ENCODE measurements at regions not wholly inside any gene's neighbourhood (a gene's known extent, or its start where the extent isn't known, plus 50 kb on each side); places are given as distances from the start of the nearest gene placed in this dataset.

GRCh38 chr21:38177919-38178652 lies 78.7 kb upstream of the KCNJ15 start:
- peaks cover 8% of the 10 kb centered on the region for H3K27me3 Mint-ChIP-seq
- no peaks in the 10 kb centered on the region for H3K36me3 Mint-ChIP-seq
- H3K27ac Mint-ChIP-seq, result no peak overlapping the region
- ATAC-seq, result no peak
- H3K4me3 Mint-ChIP-seq, result no peak overlapping the region
- H3K9me3 Mint-ChIP-seq, result peaks cover 6% of the 10 kb centered on the region
- H3K4me1 Mint-ChIP-seq, result no peaks in the 10 kb centered on the region

- Mint-ChIP-seq H3K36me3 (no peaks in the 10 kb centered on the region), H3K4me1 (no peaks in the 10 kb centered on the region), H3K9me3 (peaks cover 6% of the 10 kb centered on the region), H3K27me3 (peaks cover 8% of the 10 kb centered on the region), H3K4me3 (no peak overlapping the region), H3K27ac (no peak overlapping the region)
- no peak for ATAC-seq
Measured at GRCh38 chr21:38178653-38179470, 77.9 kb upstream of the KCNJ15 start.

- no peak overlapping the region for H3K27ac Mint-ChIP-seq
- no peaks in the 10 kb centered on the region for H3K36me3 Mint-ChIP-seq
- H3K4me1 Mint-ChIP-seq, result no peaks in the 10 kb centered on the region
- H3K9me3 Mint-ChIP-seq, result peaks cover 6% of the 10 kb centered on the region
- ATAC-seq, result no peak
- H3K4me3 Mint-ChIP-seq, result no peak overlapping the region
- H3K27me3 Mint-ChIP-seq, result peaks cover 8% of the 10 kb centered on the region
Measured at GRCh38 chr21:38179511-38179910, 77.3 kb upstream of the KCNJ15 start.

- ATAC-seq, result no peak
- H3K27me3 Mint-ChIP-seq, result peaks cover 8% of the 10 kb centered on the region
- H3K36me3 Mint-ChIP-seq, result no peaks in the 10 kb centered on the region
- H3K9me3 Mint-ChIP-seq, result peaks cover 11% of the 10 kb centered on the region
- no peak overlapping the region for H3K27ac Mint-ChIP-seq
- H3K4me1 Mint-ChIP-seq, result no peaks in the 10 kb centered on the region
- H3K4me3 Mint-ChIP-seq, result no peak overlapping the region
Measured at GRCh38 chr21:38181096-38181495, 75.7 kb upstream of the KCNJ15 start.

- H3K36me3 Mint-ChIP-seq, result no peaks in the 10 kb centered on the region
- H3K9me3 Mint-ChIP-seq, result peaks cover 11% of the 10 kb centered on the region
- ATAC-seq, result no peak
Measured at GRCh38 chr21:38182370-38182985, 74.3 kb upstream of the KCNJ15 start.

GRCh38 chr21:38183961-38184360 lies 72.8 kb upstream of the KCNJ15 start:
- no peaks in the 10 kb centered on the region for H3K27me3 Mint-ChIP-seq
- ATAC-seq, result no peak
- H3K9me3 Mint-ChIP-seq, result peaks cover 8% of the 10 kb centered on the region
- no peak overlapping the region for H3K4me3 Mint-ChIP-seq
- H3K36me3 Mint-ChIP-seq, result no peaks in the 10 kb centered on the region
- H3K4me1 Mint-ChIP-seq, result no peaks in the 10 kb centered on the region
- H3K27ac Mint-ChIP-seq, result no peak overlapping the region

More at GRCh38 chr21:38182370-38182985, 74.3 kb upstream of the KCNJ15 start:
- H3K4me3 Mint-ChIP-seq, result no peak overlapping the region
- H3K27me3 Mint-ChIP-seq, result peaks cover 8% of the 10 kb centered on the region
- no peaks in the 10 kb centered on the region for H3K4me1 Mint-ChIP-seq
- H3K27ac Mint-ChIP-seq, result no peak overlapping the region

GRCh38 chr21:38186661-38187270 lies 70.0 kb upstream of the KCNJ15 start:
- Mint-ChIP-seq H3K36me3 (no peaks in the 10 kb centered on the region), H3K27me3 (no peaks in the 10 kb centered on the region), H3K4me1 (no peaks in the 10 kb centered on the region), H3K9me3 (peaks cover 8% of the 10 kb centered on the region), H3K27ac (no peak overlapping the region), H3K4me3 (no peak overlapping the region)
- ATAC-seq, result no peak

- Mint-ChIP-seq H3K9me3 (peaks cover 5% of the 10 kb centered on the region), H3K4me1 (no peaks in the 10 kb centered on the region), H3K27me3 (no peaks in the 10 kb centered on the region), H3K36me3 (no peaks in the 10 kb centered on the region), H3K27ac (no peak overlapping the region), H3K4me3 (no peak overlapping the region)
- ATAC-seq, result no peak
Measured at GRCh38 chr21:38188037-38188436, 68.8 kb upstream of the KCNJ15 start.

- Mint-ChIP-seq H3K27ac (no peak overlapping the region), H3K36me3 (no peaks in the 10 kb centered on the region), H3K9me3 (peaks cover 22% of the 10 kb centered on the region), H3K4me1 (no peaks in the 10 kb centered on the region), H3K4me3 (no peak overlapping the region), H3K27me3 (no peaks in the 10 kb centered on the region)
- no peak for ATAC-seq
Measured at GRCh38 chr21:38196036-38196435, 60.8 kb upstream of the KCNJ15 start.

GRCh38 chr21:38202811-38203210 lies 54.0 kb upstream of the KCNJ15 start:
- ATAC-seq, result no peak
- Mint-ChIP-seq H3K27me3 (peaks cover 38% of the 10 kb centered on the region), H3K36me3 (no peaks in the 10 kb centered on the region), H3K4me1 (no peaks in the 10 kb centered on the region), H3K9me3 (peaks cover 6% of the 10 kb centered on the region), H3K27ac (no peak overlapping the region), H3K4me3 (no peak overlapping the region)

- ATAC-seq, result no peak
- Mint-ChIP-seq H3K27me3 (peaks cover 42% of the 10 kb centered on the region), H3K4me1 (no peaks in the 10 kb centered on the region), H3K36me3 (no peaks in the 10 kb centered on the region), H3K4me3 (no peak overlapping the region), H3K9me3 (peaks cover 6% of the 10 kb centered on the region), H3K27ac (no peak overlapping the region)
Measured at GRCh38 chr21:38203229-38203628, 53.6 kb upstream of the KCNJ15 start.

GRCh38 chr21:38205940-38206339 lies 50.9 kb upstream of the KCNJ15 start:
- Mint-ChIP-seq H3K4me3 (no peak overlapping the region), H3K4me1 (no peaks in the 10 kb centered on the region), H3K9me3 (peaks cover 2% of the 10 kb centered on the region), H3K36me3 (no peaks in the 10 kb centered on the region), H3K27me3 (peaks cover 47% of the 10 kb centered on the region), H3K27ac (no peak overlapping the region)
- ATAC-seq, result no peak

- ATAC-seq, result no peak
- Mint-ChIP-seq H3K4me1 (no peaks in the 10 kb centered on the region), H3K27me3 (peaks cover 47% of the 10 kb centered on the region), H3K36me3 (no peaks in the 10 kb centered on the region), H3K27ac (no peak overlapping the region), H3K9me3 (peaks cover 2% of the 10 kb centered on the region), H3K4me3 (no peak overlapping the region)
Measured at GRCh38 chr21:38206646-38207045, 50.1 kb upstream of the KCNJ15 start.

Data from stimulated activated memory B cell treated with anti-CD40 and anti-IgM and Interleukin-4, amounts not matched to agents 10 μg/mL and 1 μg/mL and 100 μg/mL, for 72 hours (primary cell).